GM21786 (cell line): ENCODE measurements at regions not wholly inside any gene's neighbourhood (a gene's known extent, or its start where the extent isn't known, plus 50 kb on each side); places are given as distances from the start of the nearest gene placed in this dataset.
A peak's percentile ranks its signal among the peaks of the same experiment; 100 is the strongest.
"Not testable (repeated sequence)": the region's sequence is repeated elsewhere in the genome, so short reads cannot be mapped to it uniquely, and the experiment has no call there.

ENCODE experiments used
- ATAC-seq: cut with Tn5 transposase; IDR thresholded peaks from one replicate; pipeline ENCODE4 v1.9.1; 2021; ENCODE audit not compliant: unreplicated experiment

GRCh38 chr3:181917027-181917426, 205.3 kb downstream of the SOX2 start:
- ATAC-seq, result no peak

DNA sequence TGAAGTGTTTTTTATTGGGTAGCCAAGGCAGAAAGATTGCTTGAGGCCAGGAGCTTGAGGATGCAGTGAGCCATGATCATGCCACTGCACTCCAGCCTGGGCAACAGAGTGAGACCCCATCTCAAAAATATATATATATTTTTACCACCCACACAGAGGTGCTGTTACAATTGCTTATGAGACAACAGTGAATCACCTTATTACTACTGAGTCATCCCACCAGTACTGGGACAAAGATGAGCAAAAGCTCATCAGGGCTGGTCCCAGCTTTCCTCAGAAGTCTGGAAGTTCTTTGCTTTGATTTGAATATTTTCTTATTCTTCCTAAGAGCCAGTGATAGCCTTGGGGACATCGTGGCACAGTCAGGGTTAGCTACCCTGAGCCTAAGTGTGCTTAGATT, 207.7 kb downstream of the SOX2 start:
- ATAC-seq, result no peak

DNA sequence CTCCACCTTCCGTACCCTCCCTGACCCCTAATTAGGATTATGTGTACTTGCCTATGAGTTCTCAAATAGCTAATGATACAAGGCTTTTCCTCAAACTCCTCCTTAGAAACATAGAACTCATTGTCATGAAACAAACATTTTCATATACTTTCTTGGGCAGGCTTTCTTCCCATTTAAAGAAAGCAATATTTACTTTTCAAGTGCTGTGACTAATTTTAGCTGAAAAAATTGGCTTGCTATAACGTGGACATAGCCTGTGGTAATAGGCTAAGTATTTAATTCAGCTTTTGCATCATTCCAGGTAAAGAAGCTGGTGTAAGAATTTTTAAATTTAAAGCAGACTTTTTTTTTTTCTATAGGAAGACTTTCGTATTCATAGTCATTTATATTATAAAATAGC, 208.7 kb downstream of the SOX2 start:
- ATAC-seq, result no peak

GRCh38 chr3:181921220-181921619, 209.5 kb downstream of the SOX2 start:
- peak; percentile 96 for ATAC-seq

- ATAC-seq, result not testable (repeated sequence)
Measured at GRCh38 chr3:181925841-181926240, 214.1 kb downstream of the SOX2 start.

GRCh38 chr3:181929501-181929900, 217.8 kb downstream of the SOX2 start:
- no peak for ATAC-seq

- no peak for ATAC-seq
Measured at GRCh38 chr3:181930105-181930504, 218.4 kb downstream of the SOX2 start.

DNA sequence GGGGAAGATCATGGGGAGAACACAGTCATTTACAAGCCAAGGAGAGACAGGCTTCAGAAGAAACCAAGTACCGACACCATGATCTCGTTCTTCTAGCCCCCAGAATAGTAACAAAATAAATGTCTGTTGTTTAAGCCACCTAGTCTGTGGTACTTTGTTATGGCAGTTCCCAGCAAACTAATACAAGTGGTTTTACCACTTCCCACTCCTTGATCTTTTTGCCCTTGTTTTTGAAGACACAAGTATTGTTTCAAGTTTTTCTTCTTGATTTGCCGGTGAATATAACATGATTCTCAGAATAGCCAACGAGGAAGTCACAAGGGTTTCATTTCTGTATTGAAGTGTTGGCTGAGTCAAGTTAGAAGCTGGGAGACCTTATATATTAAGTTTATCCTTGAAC, 220.3 kb downstream of the SOX2 start:
- peak; percentile 65 for ATAC-seq

DNA sequence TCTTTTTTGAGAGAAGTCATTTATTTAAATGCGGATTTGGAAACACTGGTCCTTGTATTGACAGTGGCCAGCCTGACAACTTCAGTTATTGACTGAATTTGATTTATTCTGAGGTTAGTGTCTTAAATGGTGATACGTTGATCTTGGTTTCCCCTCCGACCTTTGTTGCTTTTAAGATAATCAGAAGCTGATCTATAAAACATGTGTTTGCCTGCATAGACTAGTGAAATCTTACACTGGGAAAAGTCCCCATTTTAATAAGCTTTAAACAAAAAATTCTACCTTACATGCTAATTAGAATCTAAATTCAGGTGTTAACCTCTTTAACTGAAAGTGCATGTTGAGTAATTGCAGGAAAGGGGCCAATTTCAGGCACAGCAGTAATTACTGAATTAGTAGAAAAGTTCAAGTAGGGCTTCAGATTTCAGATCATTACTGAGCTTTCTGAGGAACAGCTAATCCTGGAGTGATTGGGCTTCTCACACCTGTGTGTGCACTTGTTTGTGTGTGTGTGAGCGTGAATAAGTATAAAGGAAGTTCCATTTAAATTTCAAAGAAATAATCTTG, 221.4 kb downstream of the SOX2 start:
- ATAC-seq, result no peak

DNA sequence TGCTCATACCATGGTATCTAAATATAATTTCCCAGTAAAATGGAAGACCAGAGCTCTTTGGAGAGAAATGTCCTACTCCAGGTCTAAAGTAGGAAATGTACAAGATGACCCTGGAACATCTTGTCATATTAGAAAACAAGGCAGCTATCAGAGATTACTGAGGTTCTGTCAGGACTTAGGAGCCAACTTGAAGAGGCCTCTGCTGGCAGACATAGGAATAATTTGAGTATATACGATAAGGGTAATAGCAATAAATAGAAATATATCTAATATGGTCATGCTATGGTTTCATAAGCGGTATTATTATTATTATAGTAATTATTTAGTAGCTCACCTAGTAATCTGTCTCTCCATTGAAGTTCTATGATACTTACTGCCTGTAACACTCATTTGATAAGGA, 224.2 kb downstream of the SOX2 start:
- no peak for ATAC-seq

- no peak for ATAC-seq
Measured at GRCh38 chr3:181936774-181937173, 225.0 kb downstream of the SOX2 start.

- ATAC-seq, result not testable (repeated sequence)
Measured at GRCh38 chr3:181938580-181938979, 226.9 kb downstream of the SOX2 start.

DNA sequence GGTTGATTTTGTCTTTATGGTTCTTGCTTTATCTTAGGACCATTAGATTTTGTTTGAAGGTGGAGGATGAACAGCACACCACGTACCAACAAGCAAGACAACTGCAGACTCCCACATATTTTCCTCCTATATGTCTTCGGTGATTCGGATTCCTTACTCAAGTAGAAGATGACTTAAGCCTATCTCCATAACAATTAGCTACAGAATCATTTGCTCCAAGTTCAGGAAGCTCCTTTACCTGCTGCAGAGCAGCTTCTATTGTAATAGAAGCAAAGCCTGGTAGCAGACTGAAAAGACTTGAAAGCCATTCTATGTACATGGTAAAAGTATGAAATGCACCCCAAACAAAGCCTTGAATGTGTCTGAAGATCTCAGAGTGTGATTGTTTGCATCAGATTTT, 229.0 kb downstream of the SOX2 start:
- ATAC-seq, result no peak

DNA sequence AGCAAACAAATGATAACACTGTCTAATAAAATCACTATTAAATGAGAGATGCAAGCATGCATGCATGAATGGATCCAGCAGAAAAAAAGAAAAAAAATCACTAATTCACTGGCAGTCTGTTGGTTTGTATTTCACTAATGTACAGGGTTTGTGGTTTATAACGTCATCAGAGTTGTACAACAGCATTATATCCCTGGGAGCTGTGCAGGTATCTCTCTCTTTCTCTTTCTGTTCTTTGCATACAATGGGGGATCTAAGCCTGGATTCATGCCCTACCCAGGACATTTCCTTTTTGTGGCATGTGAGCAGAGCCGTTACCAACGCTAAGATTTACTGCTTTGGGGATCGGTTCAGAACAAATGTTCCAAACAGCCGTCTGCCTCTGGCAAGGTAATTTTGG, 229.5 kb downstream of the SOX2 start:
- peak; percentile 80 for ATAC-seq

DNA sequence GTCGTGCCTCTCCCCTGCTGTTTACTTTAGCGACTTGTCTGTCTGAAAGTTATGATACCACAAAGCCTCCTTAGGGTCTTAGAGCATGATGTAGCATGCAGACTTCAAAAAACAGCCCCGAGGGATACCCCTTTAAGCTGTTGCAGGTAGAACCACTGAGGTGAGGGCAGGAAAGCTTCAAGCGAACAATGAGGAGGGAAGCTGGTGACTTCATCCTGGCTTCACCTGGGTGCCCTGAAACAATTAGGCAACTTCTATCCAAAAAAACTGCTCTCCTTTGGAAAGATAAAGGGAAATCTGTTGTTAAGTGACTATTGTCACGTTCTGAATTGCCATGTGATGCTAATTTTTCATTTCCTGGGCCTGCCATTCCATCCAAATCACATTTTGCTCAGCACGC, 231.6 kb downstream of the SOX2 start:
- no peak for ATAC-seq

GRCh38 chr3:181947606-181948005, 235.9 kb downstream of the SOX2 start:
- ATAC-seq, result no peak

DNA sequence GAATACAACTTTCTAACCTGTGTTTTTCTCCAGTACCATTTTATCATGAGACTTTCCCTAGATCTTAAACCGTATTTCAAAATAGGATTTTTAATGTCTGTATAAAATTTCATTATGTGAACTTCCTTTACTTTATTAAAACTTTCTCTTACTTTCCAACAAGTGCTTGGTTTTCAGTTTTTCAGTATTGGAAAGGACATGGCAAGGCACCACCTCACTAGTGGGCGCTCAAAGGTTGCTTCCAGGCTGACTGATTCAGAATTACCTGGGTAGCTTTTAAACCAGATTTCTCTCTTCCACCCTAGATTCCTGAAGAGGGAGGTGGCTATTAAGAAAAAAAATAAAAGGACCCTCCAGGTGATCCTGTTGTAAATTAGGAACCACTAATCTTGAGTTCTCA, 236.6 kb downstream of the SOX2 start:
- ATAC-seq, result no peak

GRCh38 chr3:181952221-181952620, 240.5 kb downstream of the SOX2 start:
- no peak for ATAC-seq

GRCh38 chr3:181952929-181953328, 241.2 kb downstream of the SOX2 start:
- no peak for ATAC-seq

- no peak for ATAC-seq
Measured at GRCh38 chr3:181955566-181955965, 243.8 kb downstream of the SOX2 start.

- no peak for ATAC-seq
Measured at GRCh38 chr3:181956122-181956521, 244.4 kb downstream of the SOX2 start.

GRCh38 chr3:181966393-181966792, 254.7 kb downstream of the SOX2 start:
- no peak for ATAC-seq

GRCh38 chr3:181969925-181970324, 258.2 kb downstream of the SOX2 start:
- no peak for ATAC-seq

DNA sequence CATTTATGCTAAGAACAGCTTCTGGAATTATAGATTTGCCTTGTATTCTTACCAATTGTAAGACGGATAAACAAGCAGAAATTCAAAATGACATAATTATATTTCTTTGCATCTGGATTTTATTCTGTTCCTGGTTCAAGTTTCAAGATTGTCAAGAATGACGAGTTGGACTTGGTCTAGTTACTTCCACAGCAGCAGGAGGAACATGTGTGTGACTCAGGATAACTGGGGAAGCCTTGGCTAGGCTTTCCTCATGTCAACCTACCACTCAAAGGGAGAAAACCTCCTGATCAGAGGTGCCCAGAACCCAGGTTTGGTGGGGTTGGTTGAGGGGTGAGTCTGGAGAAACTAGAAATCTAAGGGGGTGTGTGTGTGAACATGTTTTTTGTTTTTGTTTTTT, 259.7 kb downstream of the SOX2 start:
- ATAC-seq, result no peak
